ENCODE measurements at regions not wholly inside any gene's neighbourhood (a gene's known extent, or its start where the extent isn't known, plus 50 kb on each side); places are given as distances from the start of the nearest gene placed in this dataset.
"Not testable (repeated sequence)": the region's sequence is repeated elsewhere in the genome, so short reads cannot be mapped to it uniquely, and the experiment has no call there.

DNA sequence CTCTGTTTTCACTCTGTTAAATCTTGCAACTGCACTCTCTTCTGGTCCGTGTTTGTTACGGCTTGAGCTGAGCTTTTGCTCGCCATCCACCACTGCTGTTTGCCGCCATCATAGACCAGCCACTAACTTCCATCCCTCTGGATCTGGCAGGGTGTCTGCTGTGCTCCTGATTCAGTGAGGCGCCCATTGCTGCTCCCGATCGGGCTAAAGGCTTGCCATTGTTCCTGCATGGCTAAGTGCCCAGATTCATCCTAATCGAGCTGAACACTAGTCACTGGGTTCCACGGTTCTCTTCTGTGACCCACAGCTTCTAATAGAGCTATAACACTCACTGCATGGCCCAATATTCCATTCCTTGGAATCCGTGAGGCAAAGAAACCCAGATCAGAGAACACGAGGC, 218.5 kb downstream of the RHOU start:
- H3K4me2 ChIP-seq; H3F3A ChIP-seq (replicated peaks; ENCODE audit: low read depth); H3K4me1 Mint-ChIP-seq; H3K4me3 Mint-ChIP-seq; H3K36me3 Mint-ChIP-seq (ENCODE audit: low read depth); H3K4me3 ChIP-seq; H2AFZ ChIP-seq; DNase-seq (ENCODE audit: low spot score); H4K20me1 ChIP-seq (replicated peaks; ENCODE audit: insufficient read depth); H3K36me3 ChIP-seq (ENCODE audit: insufficient read depth); ATAC-seq; H3K27ac ChIP-seq (ENCODE audit: low read depth); H3K27me3 ChIP-seq (ENCODE audit: insufficient read depth); H3K79me2 ChIP-seq (replicated peaks; ENCODE audit: insufficient read depth); H3K4me1 ChIP-seq (ENCODE audit: insufficient read depth); H3K27me3 Mint-ChIP-seq (ENCODE audit: insufficient read depth, low read depth, poor library complexity); H3K9me2 ChIP-seq (ENCODE audit: insufficient read depth); H3K27ac Mint-ChIP-seq: not testable (repeated sequence)
- H3K9me3 Mint-ChIP-seq = peaks cover 11% of the 10 kb centered on the region; the same call in 2 of the 3 replicates

- Histone ChIP-seq H3K79me2 (replicated peaks; ENCODE audit: insufficient read depth) (no peaks in the 10 kb centered on the region), H3K4me3 (no peak overlapping the region), H3F3A (replicated peaks; ENCODE audit: low read depth) (no peaks in the 10 kb centered on the region), H3K4me1 (ENCODE audit: insufficient read depth) (peaks cover 4% of the 10 kb centered on the region; the same call in 1 of the 2 replicates), H3K36me3 (ENCODE audit: insufficient read depth) (no peaks in the 10 kb centered on the region), H2AFZ (no peak overlapping the region), H3K27ac (ENCODE audit: low read depth) (no peak overlapping the region), H3K4me2 (no peak overlapping the region), H4K20me1 (replicated peaks; ENCODE audit: insufficient read depth) (no peaks in the 10 kb centered on the region), H3K27me3 (ENCODE audit: insufficient read depth) (no peaks in the 10 kb centered on the region), H3K9me2 (ENCODE audit: insufficient read depth) (no peaks in the 10 kb centered on the region)
- ATAC-seq (no peak), DNase-seq (ENCODE audit: low spot score) (no peak)
- H3K9me3 Mint-ChIP-seq = peaks cover 11% of the 10 kb centered on the region; the same call in 2 of the 3 replicates
- no peak overlapping the region for H3K4me3 Mint-ChIP-seq
- peaks cover 3% of the 10 kb centered on the region; the same call in 1 of the 3 replicates for H3K4me1 Mint-ChIP-seq
- peaks cover 3% of the 10 kb centered on the region; the same call in 1 of the 3 replicates for H3K36me3 Mint-ChIP-seq (ENCODE audit: low read depth)
- no peak overlapping the region for H3K27ac Mint-ChIP-seq
- TF ChIP-seq EZH2 (IDR thresholded peaks at IDR 0.05; ENCODE audit: low read depth, unreplicated experiment) (no peak), CREB1 (CRISPR knock-in tag; IDR thresholded peaks at IDR 0.05; ENCODE audit: low read depth) (no peak), ZNF114 (CRISPR knock-in tag; IDR thresholded peaks at IDR 0.05) (no peak)
- H3K27me3 Mint-ChIP-seq (ENCODE audit: insufficient read depth, low read depth, poor library complexity) = no peaks in the 10 kb centered on the region
Observed at GRCh38 chr1:228955691-228956090, 220.4 kb downstream of the RHOU start.

DNA sequence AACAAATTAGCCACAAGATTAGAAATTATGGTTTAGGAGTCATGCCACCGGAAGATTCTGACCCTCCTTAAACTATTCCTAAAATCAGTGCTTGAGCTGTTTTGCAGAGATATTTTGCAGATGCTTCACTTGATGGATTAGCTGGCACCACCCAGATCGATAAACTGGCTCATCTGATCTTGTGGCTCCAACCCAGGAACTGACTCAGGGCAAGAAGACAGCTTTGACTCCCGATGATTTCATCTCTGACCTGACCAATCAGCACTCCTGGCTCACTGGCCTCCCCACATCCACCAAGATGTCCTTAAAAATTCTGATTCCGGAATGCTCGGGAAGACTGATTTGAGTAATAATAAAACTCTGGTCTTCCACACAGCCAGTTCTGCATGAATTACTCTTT, 221.6 kb downstream of the RHOU start:
- peaks cover 3% of the 10 kb centered on the region; the same call in 1 of the 3 replicates for H3K36me3 Mint-ChIP-seq (ENCODE audit: low read depth)
- H2AFZ ChIP-seq = no peak overlapping the region
- H3K9me2 ChIP-seq (ENCODE audit: insufficient read depth) = no peaks in the 10 kb centered on the region
- no peak for ATAC-seq
- H3K9me3 Mint-ChIP-seq = peaks cover 11% of the 10 kb centered on the region; the same call in 2 of the 3 replicates
- H3K27ac Mint-ChIP-seq = no peak overlapping the region
- H3K27me3 Mint-ChIP-seq (ENCODE audit: insufficient read depth, low read depth, poor library complexity) = no peaks in the 10 kb centered on the region
- no peak overlapping the region for H3K4me3 Mint-ChIP-seq
- H3K27ac ChIP-seq (ENCODE audit: low read depth) = no peak overlapping the region
- peaks cover 4% of the 10 kb centered on the region; the same call in 1 of the 2 replicates for H3K4me1 ChIP-seq (ENCODE audit: insufficient read depth)
- no peak overlapping the region for H3K4me2 ChIP-seq
- no peaks in the 10 kb centered on the region for H4K20me1 ChIP-seq (replicated peaks; ENCODE audit: insufficient read depth)
- H3K36me3 ChIP-seq (ENCODE audit: insufficient read depth) = no peaks in the 10 kb centered on the region
- no peaks in the 10 kb centered on the region for H3K27me3 ChIP-seq (ENCODE audit: insufficient read depth)
- no peak overlapping the region for H3K4me3 ChIP-seq
- TF ChIP-seq NANOG (IDR thresholded peaks at IDR 0.05; ENCODE audit: borderline replicate concordance) = no peak
- TF ChIP-seq EZH2phosphoT487 (IDR thresholded peaks at IDR 0.05; ENCODE audit: unreplicated experiment) = no peak
- TF ChIP-seq ETS1 (IDR thresholded peaks at IDR 0.05) = no peak
- no peak for TF ChIP-seq POLR2AphosphoS5 (IDR thresholded peaks at IDR 0.05; ENCODE audit: low read depth)
- no peak for TF ChIP-seq JUNB (IDR thresholded peaks at IDR 0.05; ENCODE audit: unreplicated experiment)
- TF ChIP-seq CTCF (conservative IDR thresholded peaks at IDR 0.05; ENCODE audit: low read depth in 2 of 2) = no peak
- TF ChIP-seq STAT1 (IDR thresholded peaks at IDR 0.05; ENCODE audit: unreplicated experiment) = no peak
- TF ChIP-seq ZNF114 (CRISPR knock-in tag; IDR thresholded peaks at IDR 0.05) = no peak
- no peak for TF ChIP-seq REST (IDR thresholded peaks at IDR 0.05; ENCODE audit: unreplicated experiment)
- no peak for TF ChIP-seq ZNF331 (CRISPR knock-in tag; IDR thresholded peaks at IDR 0.05; ENCODE audit: low read depth)
- no peak for TF ChIP-seq EZH2 (IDR thresholded peaks at IDR 0.05; ENCODE audit: low read depth, unreplicated experiment)
- DNase-seq (ENCODE audit: low spot score) = no peak
- no peaks in the 10 kb centered on the region for H3F3A ChIP-seq (replicated peaks; ENCODE audit: low read depth)
- H3K79me2 ChIP-seq (replicated peaks; ENCODE audit: insufficient read depth) = no peaks in the 10 kb centered on the region
- peaks cover 3% of the 10 kb centered on the region; the same call in 1 of the 3 replicates for H3K4me1 Mint-ChIP-seq

Data from GM23338 (cell line).